ENCODE measurements at regions not wholly inside any gene's neighbourhood (a gene's known extent, or its start where the extent isn't known, plus 50 kb on each side); places are given as distances from the start of the nearest gene placed in this dataset.

DNA sequence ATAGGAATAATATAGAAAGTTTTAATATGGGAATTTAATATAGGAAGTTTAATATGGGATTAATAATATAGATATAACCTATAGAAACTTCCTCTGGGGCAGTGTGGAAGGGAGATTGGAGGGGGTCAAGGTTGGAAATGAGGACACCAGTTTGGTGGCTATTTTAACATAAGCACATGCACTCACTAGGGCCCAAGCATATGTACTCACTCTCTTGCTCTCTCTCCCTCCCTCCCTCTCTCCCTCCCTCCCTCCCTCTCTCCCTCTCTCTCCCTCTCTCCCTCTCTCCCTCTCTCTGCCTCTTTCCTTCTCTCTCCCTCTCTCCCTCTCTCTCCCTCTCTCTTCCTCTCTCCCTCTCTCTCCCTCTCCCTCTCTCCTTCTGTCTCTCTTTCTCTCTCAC, 528.1 kb downstream of the NPIPA7 start:
- no peak overlapping the region for H3K4me3 ChIP-seq
- no peak overlapping the region for H3K27ac ChIP-seq
- no peak for DNase-seq (ENCODE audit: low spot score)
- TF ChIP-seq, protein P1, sequence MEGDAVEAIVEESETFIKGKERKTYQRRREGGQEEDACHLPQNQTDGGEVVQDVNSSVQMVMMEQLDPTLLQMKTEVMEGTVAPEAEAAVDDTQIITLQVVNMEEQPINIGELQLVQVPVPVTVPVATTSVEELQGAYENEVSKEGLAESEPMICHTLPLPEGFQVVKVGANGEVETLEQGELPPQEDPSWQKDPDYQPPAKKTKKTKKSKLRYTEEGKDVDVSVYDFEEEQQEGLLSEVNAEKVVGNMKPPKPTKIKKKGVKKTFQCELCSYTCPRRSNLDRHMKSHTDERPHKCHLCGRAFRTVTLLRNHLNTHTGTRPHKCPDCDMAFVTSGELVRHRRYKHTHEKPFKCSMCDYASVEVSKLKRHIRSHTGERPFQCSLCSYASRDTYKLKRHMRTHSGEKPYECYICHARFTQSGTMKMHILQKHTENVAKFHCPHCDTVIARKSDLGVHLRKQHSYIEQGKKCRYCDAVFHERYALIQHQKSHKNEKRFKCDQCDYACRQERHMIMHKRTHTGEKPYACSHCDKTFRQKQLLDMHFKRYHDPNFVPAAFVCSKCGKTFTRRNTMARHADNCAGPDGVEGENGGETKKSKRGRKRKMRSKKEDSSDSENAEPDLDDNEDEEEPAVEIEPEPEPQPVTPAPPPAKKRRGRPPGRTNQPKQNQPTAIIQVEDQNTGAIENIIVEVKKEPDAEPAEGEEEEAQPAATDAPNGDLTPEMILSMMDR (IDR thresholded peaks at IDR 0.05) = no peak

DNA sequence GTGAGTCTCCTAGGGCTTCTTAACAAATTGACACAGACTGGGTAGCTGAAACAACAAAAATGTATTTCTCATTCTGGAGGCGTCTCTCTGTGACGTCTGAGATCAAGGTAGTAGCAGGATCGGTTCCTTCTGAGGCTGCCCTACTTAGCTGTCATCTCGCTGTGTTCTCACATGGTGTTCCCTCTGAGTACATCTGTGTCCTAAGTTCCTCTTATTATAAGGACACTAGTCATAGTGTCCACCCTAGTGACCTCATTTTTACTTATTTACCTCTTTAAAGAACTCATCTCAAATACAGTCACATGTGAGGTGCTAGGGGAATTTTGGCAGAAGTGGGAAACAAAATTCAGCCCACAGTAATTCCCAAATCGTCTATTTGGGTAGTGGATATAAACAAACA, 529.1 kb downstream of the NPIPA7 start:
- H3K27ac ChIP-seq = no peak overlapping the region

DNA sequence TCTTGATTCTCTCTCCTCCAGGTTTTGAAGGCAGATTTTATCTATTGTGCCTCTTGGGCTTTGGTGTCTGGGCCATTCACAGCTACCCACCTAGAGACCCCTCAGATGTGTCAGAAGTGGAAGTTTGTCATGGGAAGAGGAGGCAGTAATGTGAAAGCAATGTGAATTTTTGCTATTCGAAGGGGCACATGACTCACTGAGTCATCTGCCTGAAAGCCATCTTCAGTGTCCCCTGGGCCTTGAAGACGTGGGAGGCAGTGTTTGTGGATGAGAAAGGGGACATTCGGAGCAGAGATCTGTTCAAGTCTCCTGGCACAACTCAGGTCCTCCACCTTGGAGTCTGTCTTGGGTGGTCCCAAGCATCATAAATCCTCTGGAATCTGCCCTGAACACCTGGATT, 530.2 kb downstream of the NPIPA7 start:
- TF ChIP-seq, protein P1 (IDR thresholded peaks at IDR 0.05) = no peak
- Histone ChIP-seq H3K27ac (no peak overlapping the region), H3K4me3 (no peak overlapping the region)
- DNase-seq (ENCODE audit: low spot score) = no peak

More for the DNA sequence above, 529.1 kb downstream of the NPIPA7 start:
- H3K4me3 ChIP-seq = no peak overlapping the region
- TF ChIP-seq, protein P1 (IDR thresholded peaks at IDR 0.05) = no peak
- DNase-seq (ENCODE audit: low spot score) = no peak

DNA sequence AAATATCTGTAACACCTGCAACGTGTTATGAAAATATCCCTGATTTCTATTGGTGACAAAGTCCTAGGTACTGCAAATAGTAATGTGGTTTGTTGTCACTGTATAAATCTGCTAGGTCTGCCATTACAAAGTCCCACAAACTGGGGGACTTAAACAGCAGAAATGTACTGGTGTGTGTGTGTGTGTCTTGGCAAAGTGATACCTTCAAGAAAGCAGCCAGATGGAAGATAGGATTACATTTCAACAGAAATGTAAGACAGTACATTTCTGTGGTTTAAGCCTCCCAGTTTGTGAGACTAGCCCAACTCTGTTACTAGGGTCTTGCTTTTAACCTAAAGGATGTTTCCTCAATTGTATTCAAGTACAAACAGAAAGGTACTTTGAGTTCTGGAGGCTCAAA, 531.7 kb downstream of the NPIPA7 start:
- TF ChIP-seq, protein P1 (IDR thresholded peaks at IDR 0.05) = no peak
- H3K4me3 ChIP-seq = no peak overlapping the region
- no peak for DNase-seq (ENCODE audit: low spot score)
- H3K27ac ChIP-seq = no peak overlapping the region

DNA sequence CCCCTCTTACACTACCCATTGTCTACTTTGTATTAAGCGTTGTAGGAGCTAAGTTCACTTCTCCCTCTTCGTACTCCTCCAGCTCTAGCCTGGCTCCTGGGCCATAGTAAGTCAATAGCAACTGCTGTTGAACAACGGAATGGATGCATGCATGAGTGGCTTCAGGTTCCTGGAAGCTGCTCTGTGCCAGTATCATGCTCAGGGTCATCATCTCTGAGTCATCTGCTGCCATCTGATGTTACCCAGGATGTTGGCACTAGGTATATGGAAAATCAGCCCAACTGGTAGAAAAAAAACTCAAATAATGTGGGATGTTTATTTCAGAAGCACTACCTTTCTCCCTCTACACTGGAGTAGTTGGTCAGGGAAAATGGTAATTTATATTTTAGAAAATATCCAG, 536.8 kb downstream of the NPIPA7 start:
- no peak for DNase-seq (ENCODE audit: low spot score)
- Histone ChIP-seq H3K4me3 (no peak overlapping the region), H3K27ac (no peak overlapping the region)
- TF ChIP-seq, protein P1 (IDR thresholded peaks at IDR 0.05) = no peak

DNA sequence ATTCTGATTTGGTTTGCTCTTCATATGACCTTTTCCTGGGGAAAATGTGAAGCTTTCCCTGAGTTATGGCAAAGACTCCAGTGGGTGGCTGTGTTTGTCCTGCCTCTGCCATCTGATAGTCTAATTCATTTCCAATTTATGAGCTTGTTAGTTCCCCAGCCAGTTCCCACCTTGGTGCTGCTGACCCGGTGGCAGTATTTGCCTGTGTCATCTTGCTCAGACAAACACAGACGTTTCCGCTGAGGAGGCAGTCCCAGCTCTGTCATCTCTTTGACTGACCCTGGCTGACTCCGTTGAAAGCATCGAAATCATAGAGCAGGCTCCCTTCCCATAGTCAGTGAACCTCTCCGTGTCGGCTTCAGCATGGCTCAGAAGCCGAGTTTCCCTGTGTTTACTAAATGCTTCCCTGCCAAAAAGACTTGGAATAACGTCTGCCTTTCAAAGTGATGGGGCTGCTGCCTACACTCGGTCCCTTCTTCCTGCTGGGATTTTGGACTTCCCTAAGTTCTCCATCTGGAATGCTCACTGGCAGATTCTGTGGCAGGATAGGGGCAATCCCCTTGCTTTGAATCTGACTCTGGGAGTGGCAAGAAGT, 538.3 kb downstream of the NPIPA7 start:
- Histone ChIP-seq H3K27ac (no peak overlapping the region), H3K4me3 (no peak overlapping the region)
- no peak for DNase-seq (ENCODE audit: low spot score)
- TF ChIP-seq, protein P1 (IDR thresholded peaks at IDR 0.05) = no peak

DNA sequence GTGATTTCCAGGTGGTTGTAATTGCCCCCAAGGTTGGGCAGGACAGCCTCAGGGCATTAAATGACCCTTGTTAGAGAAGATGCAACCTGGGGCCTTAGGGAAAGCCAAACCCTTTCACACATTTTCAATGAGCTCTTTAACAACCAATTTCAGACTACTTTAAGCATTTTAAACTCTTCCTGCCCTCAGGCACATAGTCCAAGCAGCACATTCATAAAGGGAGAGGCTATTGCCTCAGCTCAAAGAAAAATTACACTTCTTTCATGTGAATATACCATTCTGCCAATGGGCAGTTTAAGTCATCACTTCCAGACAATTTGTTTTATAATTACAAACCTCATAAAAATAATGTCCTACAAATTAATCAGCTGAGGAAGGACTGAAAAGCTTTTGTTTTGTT, 544.5 kb downstream of the NPIPA7 start:
- H3K27ac ChIP-seq = no peak overlapping the region
- no peak for DNase-seq (ENCODE audit: low spot score)
- TF ChIP-seq, protein P1 (IDR thresholded peaks at IDR 0.05) = no peak

More for the DNA sequence above, 544.5 kb downstream of the NPIPA7 start:
- H3K4me3 ChIP-seq = no peak overlapping the region

Data from coronary artery (tissue), 2 donors.